ENCODE measurements at regions not wholly inside any gene's neighbourhood (a gene's known extent, or its start where the extent isn't known, plus 50 kb on each side); places are given as distances from the start of the nearest gene placed in this dataset.

DNA sequence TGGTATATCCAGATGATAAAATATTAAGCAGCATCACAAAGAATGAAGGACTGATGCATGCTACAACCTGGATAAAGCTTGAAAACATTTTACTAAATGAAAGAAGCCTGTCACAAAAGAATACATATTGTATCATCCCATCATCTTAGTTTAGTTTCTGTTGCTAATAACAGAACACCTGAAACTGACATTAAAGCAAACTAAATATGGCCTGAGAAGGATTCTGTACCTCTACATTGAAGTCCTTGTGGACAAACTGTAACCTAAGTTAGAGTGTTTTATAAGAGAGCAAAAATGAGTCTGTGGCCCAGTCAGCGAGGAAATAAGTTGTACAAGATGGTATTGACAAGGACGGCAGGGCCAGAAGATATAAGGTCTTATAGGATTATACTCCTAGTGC is 261.0 kb upstream of the CPHXL start:
- WGBS (ENCODE audit: low lambda C conversion rate), result 42% methylated on average over 2 of the region's 2 CpGs
- ATAC-seq (no peak), DNase-seq (ENCODE audit: low spot score) (no peak), FAIRE-seq (no peak)
- no TSS peak for BruUV-seq (replicated peaks)
- H3K4me2 ChIP-seq (ENCODE audit: low read depth, low read length), result no peak overlapping the region
- TF ChIP-seq, protein P1, sequence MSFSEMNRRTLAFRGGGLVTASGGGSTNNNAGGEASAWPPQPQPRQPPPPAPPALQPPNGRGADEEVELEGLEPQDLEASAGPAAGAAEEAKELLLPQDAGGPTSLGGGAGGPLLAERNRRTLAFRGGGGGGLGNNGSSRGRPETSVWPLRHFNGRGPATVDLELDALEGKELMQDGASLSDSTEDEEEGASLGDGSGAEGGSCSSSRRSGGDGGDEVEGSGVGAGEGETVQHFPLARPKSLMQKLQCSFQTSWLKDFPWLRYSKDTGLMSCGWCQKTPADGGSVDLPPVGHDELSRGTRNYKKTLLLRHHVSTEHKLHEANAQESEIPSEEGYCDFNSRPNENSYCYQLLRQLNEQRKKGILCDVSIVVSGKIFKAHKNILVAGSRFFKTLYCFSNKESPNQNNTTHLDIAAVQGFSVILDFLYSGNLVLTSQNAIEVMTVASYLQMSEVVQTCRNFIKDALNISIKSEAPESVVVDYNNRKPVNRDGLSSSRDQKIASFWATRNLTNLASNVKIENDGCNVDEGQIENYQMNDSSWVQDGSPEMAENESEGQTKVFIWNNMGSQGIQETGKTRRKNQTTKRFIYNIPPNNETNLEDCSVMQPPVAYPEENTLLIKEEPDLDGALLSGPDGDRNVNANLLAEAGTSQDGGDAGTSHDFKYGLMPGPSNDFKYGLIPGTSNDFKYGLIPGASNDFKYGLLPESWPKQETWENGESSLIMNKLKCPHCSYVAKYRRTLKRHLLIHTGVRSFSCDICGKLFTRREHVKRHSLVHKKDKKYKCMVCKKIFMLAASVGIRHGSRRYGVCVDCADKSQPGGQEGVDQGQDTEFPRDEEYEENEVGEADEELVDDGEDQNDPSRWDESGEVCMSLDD (CRISPR knock-in tag; IDR thresholded peaks at IDR 0.05; ENCODE audit: borderline replicate concordance), result no peak
- TF ChIP-seq LCORL (IDR thresholded peaks at IDR 0.05) (no peak), LCORL (CRISPR knock-in tag; IDR thresholded peaks at IDR 0.05) (no peak), ZFP1 (CRISPR knock-in tag; IDR thresholded peaks at IDR 0.05) (no peak), KDM2A (CRISPR knock-in tag; IDR thresholded peaks at IDR 0.05; ENCODE audit: borderline replicate concordance, low read depth) (no peak), ZNF446 (CRISPR knock-in tag; IDR thresholded peaks at IDR 0.05) (no peak), ZNF12 (CRISPR knock-in tag; IDR thresholded peaks at IDR 0.05) (no peak), KMT2B (CRISPR knock-in tag; IDR thresholded peaks at IDR 0.05) (no peak), CBX2 (IDR thresholded peaks at IDR 0.05; ENCODE audit: low read depth, low read length) (no peak), CBX2 (CRISPR knock-in tag; IDR thresholded peaks at IDR 0.05; ENCODE audit: low read depth) (no peak)
- TF ChIP-seq, protein P2, sequence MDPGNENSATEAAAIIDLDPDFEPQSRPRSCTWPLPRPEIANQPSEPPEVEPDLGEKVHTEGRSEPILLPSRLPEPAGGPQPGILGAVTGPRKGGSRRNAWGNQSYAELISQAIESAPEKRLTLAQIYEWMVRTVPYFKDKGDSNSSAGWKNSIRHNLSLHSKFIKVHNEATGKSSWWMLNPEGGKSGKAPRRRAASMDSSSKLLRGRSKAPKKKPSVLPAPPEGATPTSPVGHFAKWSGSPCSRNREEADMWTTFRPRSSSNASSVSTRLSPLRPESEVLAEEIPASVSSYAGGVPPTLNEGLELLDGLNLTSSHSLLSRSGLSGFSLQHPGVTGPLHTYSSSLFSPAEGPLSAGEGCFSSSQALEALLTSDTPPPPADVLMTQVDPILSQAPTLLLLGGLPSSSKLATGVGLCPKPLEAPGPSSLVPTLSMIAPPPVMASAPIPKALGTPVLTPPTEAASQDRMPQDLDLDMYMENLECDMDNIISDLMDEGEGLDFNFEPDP (CRISPR knock-in tag; conservative IDR thresholded peaks at IDR 0.05), result no peak
- no peak overlapping the region for H3K4me3 ChIP-seq (replicated peaks in 1 of 3; ENCODE audit: insufficient read depth in 1 of 3, low read depth in 2 of 3, low read length in 3 of 3)
- H3K36me3 ChIP-seq (replicated peaks in 1 of 2; ENCODE audit: control insufficient read depth in 1 of 2, insufficient read depth in 2 of 2, low read length in 2 of 2), result no peaks in the 10 kb centered on the region
- in situ Hi-C loops (cut with HindIII; ENCODE audit: extremely low pct_ligation_motif_present, low pct_unique_long_range_greater_than_20kb), result no loop called here
- no peak overlapping the region for H3K27ac ChIP-seq (ENCODE audit: extremely low read length, insufficient read depth, low read length)
- no peaks in the 10 kb centered on the region for H3K9me3 ChIP-seq (ENCODE audit: low read length)
- H2AFZ ChIP-seq (ENCODE audit: low read length), result no peak overlapping the region
- no peaks in the 10 kb centered on the region for H4K20me1 ChIP-seq (ENCODE audit: insufficient read depth, low read length)
- H3K9ac ChIP-seq (ENCODE audit: insufficient read depth, low read depth, low read length), result no peak overlapping the region
- no peaks in the 10 kb centered on the region for H3K27me3 ChIP-seq (ENCODE audit: control insufficient read depth in 1 of 2, insufficient read depth in 2 of 2, low read length in 2 of 2)
- ChIA-PET CTCF (ENCODE audit: low intra/inter-chr PET ratio, low total read pairs) (no interaction called here), POLR2A (no interaction called here)
- intact Hi-C loops (cut with micrococcal nuclease; ENCODE audit: unreplicated experiment), result no loop called here
- H3K4me1 ChIP-seq (ENCODE audit: insufficient read depth, low read length), result no peaks in the 10 kb centered on the region
- no peaks in the 10 kb centered on the region for H3K79me2 ChIP-seq (ENCODE audit: insufficient read depth, low read length)

Measured in HepG2 (cell line).